ENCODE measurements at regions not wholly inside any gene's neighbourhood (a gene's known extent, or its start where the extent isn't known, plus 50 kb on each side); places are given as distances from the start of the nearest gene placed in this dataset.
A peak's percentile ranks its signal among the peaks of the same experiment; 100 is the strongest.

GRCh38 chr3:127091376-127091775, 101.6 kb upstream of the PRR23E start:
- no peak for DNase-seq

DNA sequence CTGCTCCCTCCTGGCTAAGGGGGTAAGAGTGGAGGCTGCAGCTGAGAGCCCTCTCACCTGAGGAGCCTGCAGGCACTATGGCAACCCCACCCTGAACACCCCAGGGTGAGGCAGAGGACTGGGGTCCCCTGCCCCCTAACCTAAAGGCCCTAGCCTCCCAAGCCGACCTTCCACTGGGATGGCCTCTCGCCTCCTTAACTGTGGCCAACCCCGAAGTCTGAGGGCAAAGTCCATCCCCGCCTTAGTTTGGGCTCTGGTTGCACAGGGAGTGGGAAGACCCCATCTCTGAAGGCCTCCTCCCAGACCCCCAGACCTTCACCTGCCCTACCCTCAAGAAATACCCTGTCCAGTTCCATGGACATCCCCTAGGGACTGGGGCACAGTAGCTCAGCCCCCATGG, 100.6 kb upstream of the PRR23E start:
- no peak for DNase-seq

DNA sequence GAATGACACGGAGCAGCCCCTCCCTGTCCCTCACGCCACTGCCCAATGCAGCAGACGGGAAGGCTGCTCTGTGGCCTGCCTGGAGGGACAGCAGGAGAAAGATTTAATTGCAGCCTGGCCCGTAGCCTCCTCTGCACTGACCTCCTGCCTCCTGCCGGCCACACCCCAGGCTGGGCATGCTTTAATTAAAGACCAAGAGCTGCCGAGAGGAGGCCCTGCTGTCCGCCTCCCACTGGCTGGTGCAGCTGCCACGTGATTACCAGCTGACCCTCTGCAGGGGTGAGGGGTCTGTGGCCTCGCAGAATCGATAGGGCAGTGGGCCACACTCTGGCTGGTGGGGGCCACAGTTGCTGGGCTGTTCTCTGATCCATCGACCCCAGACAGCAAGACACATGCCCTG, 100.2 kb upstream of the PRR23E start:
- peak; percentile 62 for DNase-seq

DNA sequence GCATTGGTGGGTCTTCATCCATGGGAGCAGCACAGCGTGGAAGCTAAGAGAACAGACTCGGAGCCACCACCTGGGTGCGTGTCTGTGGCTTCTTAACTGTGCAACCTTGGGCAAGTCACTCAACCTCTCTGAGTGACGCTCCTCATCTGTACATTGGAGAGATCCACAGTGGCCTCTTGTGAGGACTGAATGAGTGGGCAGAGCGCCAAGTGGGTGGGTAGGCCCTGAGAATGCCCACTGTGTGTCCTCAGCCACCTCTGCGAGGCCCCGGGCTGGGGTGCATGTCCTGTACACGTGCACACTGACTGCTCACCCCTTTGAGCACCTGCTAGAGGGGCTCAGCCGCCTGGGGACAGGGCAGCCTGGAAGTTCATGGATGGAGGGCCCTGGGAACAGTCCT, 99.6 kb upstream of the PRR23E start:
- no peak for DNase-seq

GRCh38 chr3:127095774-127096173, 97.2 kb upstream of the PRR23E start:
- DNase-seq: no peak

DNA sequence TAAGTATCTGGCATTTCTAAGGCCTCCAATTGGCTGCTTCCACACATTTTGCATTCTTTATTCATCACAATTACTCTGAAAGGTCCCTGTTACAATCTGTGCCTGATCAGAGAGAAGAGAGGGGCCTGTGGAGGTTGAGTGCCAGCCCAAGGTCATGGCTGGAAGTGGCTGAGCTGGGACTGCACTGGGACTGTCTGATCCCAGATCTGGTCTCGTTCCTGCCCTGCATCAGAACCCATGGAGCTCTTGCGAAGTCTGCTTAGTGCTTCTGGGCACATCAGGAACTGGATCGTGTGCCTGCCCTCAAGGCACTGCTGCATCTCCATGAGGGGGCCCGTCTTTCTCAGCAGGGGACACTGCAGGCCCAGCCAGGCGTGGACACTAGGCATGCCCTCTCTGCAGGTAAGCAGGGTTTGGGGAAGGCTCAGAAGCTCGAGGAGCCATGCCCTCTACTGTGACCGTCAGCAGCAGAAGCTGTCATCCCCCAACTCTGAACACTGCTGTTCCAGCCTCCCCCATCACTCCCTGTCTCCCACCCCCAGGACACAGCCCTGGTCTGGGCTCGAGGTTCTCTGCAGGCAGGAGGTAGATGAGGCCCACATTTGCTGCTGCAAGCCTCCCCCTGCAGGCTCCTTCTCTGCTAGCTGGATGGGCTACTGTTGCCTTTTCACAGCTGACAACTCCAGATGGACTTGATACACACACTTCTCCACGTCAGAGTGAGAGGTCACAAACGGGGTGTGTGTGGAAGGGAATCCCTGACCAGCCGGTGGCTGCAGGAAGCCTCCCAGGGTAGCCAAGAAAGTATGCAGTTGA, 96.5 kb upstream of the PRR23E start:
- no peak for DNase-seq

DNA sequence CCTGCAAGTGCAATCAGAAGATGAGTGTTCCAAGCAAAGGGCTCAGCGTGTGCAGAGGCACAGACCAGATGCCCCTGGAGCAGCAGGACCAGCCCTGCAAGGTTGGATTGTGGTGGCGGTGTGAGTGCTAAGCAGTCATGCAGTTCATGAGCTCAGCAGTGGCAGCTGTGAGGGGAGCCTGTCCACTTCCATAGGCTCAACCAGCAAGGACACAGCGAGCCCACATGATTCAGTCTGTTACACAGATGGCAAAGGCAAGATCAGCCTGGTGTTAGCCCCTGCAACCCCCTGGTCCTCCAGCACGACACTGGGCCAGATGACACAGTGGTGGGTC, 95.9 kb upstream of the PRR23E start:
- peak; percentile 59 for DNase-seq

DNA sequence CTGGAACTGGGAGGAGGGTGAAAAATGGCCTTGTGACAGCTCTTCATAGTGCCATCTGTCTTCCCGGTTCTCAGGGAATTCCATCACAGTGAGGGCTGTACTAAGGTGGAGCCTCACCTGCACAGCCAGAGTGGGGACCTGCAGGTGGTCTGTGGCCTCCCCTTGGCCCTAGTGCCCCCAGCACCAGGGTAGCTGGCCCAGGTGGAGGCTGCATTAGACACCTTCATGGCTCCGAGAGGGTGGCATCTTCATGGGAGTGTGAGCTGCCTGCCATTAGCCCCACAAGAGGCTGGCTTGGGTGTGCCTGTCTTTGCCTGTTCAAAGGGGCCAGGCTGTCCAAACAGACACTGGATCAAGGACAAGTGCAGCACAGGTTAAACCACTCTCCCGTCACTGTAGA, 95.5 kb upstream of the PRR23E start:
- no peak for DNase-seq

GRCh38 chr3:127099982-127100381, 92.9 kb upstream of the PRR23E start:
- no peak for DNase-seq

GRCh38 chr3:127100459-127101410, 92.2 kb upstream of the PRR23E start:
- no peak for DNase-seq

GRCh38 chr3:127101411-127102187, 91.3 kb upstream of the PRR23E start:
- DNase-seq: no peak

GRCh38 chr3:127102188-127102520, 90.8 kb upstream of the PRR23E start:
- no peak for DNase-seq

- DNase-seq: no peak
Observed at GRCh38 chr3:127102587-127102986, 90.3 kb upstream of the PRR23E start.

- peak; percentile 92 for DNase-seq
Observed at GRCh38 chr3:127103080-127103479, 89.9 kb upstream of the PRR23E start.

- DNase-seq: no peak
Observed at GRCh38 chr3:127104586-127104985, 88.3 kb upstream of the PRR23E start.

DNA sequence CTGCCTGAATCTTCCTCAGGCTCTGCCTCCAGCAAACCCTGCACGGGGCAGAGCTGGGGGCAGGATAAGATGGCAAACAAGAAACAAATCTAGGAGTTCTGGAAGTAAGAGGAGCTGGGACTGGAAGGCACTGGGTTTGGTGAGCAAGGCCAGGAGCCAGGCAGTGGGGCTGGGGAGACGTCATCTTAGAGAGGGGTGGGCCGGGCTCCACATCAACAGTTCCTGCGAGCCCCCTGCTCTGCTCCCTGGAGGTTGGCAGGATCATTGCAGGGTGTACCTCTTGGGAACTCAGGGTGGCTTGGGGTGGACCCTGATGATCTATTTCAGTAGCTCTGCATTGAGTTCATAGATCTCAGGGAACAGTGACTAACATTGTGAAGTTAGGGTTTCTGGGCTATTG, 87.3 kb upstream of the PRR23E start:
- DNase-seq: no peak

- no peak for DNase-seq
Observed at GRCh38 chr3:127106053-127106452, 86.9 kb upstream of the PRR23E start.

DNA sequence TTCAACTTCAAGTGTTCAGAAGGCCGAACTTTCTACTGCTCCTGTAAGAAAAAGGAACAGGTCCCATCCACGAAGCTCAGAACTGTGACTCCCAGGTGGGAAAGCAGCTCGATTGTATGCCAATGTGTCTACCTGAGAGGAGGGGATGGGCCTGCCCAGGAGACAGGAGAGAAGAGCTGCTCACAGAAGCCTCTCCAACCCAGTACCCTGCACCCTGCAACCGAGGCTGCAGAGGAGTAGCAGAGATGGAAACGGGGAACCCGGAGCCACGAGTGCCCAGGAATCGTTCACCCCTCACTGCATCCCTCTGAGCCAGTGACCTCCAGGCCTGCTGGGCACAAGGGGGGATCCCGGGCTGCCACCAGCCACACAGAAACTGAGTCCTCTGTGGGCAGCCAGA, 86.5 kb upstream of the PRR23E start:
- DNase-seq: no peak

DNA sequence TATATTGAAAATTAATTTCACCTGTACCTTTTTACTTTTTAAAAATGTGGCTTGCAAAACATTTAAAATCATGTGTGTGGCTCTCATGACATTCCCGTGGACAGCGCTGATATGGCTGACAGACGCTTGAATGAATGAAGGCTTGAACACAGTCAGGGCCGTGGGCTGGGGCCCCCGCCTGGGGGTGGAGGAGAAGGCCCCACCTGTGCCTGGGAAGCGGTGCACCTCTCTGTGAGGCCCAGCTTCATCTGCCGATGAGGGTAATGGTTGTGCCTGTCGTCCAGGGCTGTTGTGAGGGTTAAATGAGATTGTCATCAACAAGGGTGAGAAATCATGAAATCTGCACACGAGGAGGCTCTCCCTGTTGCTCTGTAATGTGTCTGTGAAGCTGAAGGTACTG, 85.9 kb upstream of the PRR23E start:
- no peak for DNase-seq

DNA sequence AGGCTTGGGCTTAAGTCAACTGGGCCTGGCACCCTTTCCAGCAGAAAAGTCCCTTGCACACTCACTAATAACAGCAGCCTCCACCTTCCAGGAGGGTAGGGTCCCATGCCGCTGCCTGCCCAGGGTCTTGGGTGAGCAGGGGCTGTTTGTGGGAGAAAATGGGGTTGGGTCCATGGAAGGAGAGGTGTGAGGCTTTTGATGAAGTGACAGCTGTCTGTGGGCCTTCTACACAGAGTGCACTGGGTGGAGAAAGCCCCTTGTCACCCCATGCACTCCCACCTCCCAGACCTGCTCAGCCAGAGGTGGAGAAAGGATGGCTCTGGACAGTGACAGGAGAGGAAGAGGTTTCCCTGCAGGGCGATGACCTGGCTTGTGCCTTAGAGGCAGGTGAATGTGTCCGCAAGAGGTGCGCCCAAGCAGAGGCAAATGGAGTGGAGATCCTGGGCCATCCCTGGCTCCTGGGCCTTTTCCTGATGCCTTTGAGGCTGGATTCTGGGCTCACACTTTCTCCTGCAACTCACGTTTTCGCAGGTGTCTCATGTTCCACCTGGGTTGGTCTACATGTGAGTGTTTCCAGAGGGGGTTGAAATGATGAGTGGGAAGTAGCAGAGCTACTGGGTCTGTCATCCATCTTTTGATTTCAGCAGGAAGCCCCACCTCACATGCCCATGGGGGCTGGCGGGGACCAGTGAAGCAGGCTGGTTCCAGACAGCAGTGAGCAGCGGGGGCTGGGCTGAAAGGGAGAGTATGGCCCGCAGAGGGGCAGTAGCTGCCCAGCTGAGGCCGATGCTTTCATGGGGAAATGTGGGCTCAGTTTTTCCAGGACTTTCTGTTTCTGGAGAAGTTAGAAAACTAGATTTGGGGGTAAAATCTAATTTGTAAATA, 85.2 kb upstream of the PRR23E start:
- no peak for DNase-seq

DNA sequence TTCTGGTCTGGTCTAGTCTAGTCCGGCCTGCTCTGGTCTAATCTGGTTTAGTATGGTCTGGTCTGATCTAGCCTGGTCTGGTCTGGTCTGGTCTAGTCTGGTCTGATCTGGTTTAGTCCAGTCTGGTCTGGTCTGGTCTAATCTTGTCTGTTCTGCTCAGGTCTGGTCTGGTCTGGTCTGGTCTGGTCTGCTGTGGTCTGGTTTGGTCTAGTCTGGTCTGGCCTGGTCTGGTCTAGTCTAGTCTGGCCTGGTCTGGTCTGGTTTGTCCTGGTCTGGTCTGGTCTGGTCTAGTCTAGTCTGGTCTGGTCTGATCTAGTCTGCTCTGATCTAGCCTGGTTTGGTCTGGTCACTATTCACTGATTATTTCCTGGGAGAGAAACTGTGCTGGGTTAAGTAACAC, 84.1 kb upstream of the PRR23E start:
- DNase-seq: no peak

GRCh38 chr3:127110982-127111693, 81.8 kb upstream of the PRR23E start:
- DNase-seq: no peak

Data from eye (tissue), 1 donor.